ENCODE measurements at regions not wholly inside any gene's neighbourhood (a gene's known extent, or its start where the extent isn't known, plus 50 kb on each side); places are given as distances from the start of the nearest gene placed in this dataset.

- Histone ChIP-seq H2AFZ (ENCODE audit: low read length) (no peak overlapping the region), H2BK12ac (ENCODE audit: low read depth, low read length) (no peak overlapping the region), H3K18ac (ENCODE audit: extremely low read depth, low read length) (no peak overlapping the region), H3K27me3 (replicated peaks in 1 of 4; ENCODE audit: control insufficient read depth in 3 of 4, extremely low read depth in 1 of 4, insufficient read depth in 3 of 4, low read length in 3 of 4) (no peaks in the 10 kb centered on the region), H2BK15ac (ENCODE audit: low read length) (no peak overlapping the region), H3K79me1 (ENCODE audit: low read depth, low read length) (no peaks in the 10 kb centered on the region), H4K20me1 (replicated peaks in 1 of 2; ENCODE audit: control insufficient read depth in 1 of 2, insufficient read depth in 2 of 2, low read length in 2 of 2) (peaks cover 0 to 2% of the 10 kb centered on the region in 2 experiments), H3K4me1 (replicated peaks in 1 of 4; ENCODE audit: control insufficient read depth in 3 of 4, insufficient read depth in 4 of 4, low read length in 3 of 4) (peaks cover 0 to 9% (median 3%) of the 10 kb centered on the region in 4 experiments; a peak in 5 of 7 replicates), H3K14ac (ENCODE audit: insufficient read length) (no peak overlapping the region), H3K27ac (ENCODE audit: low read depth, low read length) (no peak overlapping the region), H4K5ac (ENCODE audit: insufficient read length, low read depth, low read length) (no peak overlapping the region), H2BK120ac (replicated peaks; ENCODE audit: low read depth, low read length) (peak overlapping the region; percentile 33), H3K9me3 (ENCODE audit: insufficient read depth in 2 of 2, low read depth in 1 of 2, low read length in 1 of 2) (no peaks in the 10 kb centered on the region), H2BK5ac (ENCODE audit: low read depth, low read length) (no peak overlapping the region), H3K4me3 (ENCODE audit: extremely low read depth in 1 of 4, insufficient read depth in 2 of 4, low read depth in 3 of 4, low read length in 4 of 4) (no peak overlapping the region), H3K79me2 (ENCODE audit: control insufficient read depth in 1 of 2, insufficient read depth in 2 of 2, low read length in 2 of 2) (no peaks in the 10 kb centered on the region), H4K91ac (replicated peaks; ENCODE audit: insufficient read length, low read length) (no peak overlapping the region), H3K9ac (replicated peaks in 1 of 4; ENCODE audit: extremely low read depth in 1 of 4, low read depth in 3 of 4, low read length in 3 of 4) (no peak overlapping the region), H3K23me2 (ENCODE audit: low read depth, low read length) (no peaks in the 10 kb centered on the region), H3K4me2 (ENCODE audit: insufficient read depth in 1 of 2, low read depth in 2 of 2, low read length in 2 of 2) (no peak overlapping the region), H4K8ac (ENCODE audit: extremely low read depth, insufficient read depth, low read length) (no peak overlapping the region), H2AK5ac (ENCODE audit: low read depth, low read length) (no peak overlapping the region), H2BK20ac (ENCODE audit: low read length) (no peak overlapping the region), H3K4ac (replicated peaks; ENCODE audit: insufficient read length, low read depth, low read length) (no peak overlapping the region), H3K36me3 (ENCODE audit: control insufficient read depth in 2 of 4, insufficient read depth in 4 of 4, low read length in 3 of 4) (no peaks in the 10 kb centered on the region), H3K23ac (ENCODE audit: insufficient read length) (no peak overlapping the region), H3K56ac (replicated peaks; ENCODE audit: insufficient read length, low read depth, low read length) (no peak overlapping the region)
- WGBS, 2 experiments (ENCODE audit: extremely low coverage in 1 of 2, insufficient coverage in 1 of 2, insufficient read length in 1 of 2, insufficient replicate concordance in 2 of 2, low coverage in 1 of 2, low lambda C conversion rate in 2 of 2, missing lambda C conversion rate in 1 of 2): 82% methylated on average over 16 of the region's 16 CpGs; no CpG with 5 or more reads in 1 of the 2 experiments
- POLR2A ChIA-PET (ENCODE audit: partially characterized antibody): no interaction called here
- TF ChIP-seq E2F6 (IDR thresholded peaks at IDR 0.05): no peak
- TF ChIP-seq SP1 (IDR thresholded peaks at IDR 0.05; ENCODE audit: low read depth, low read length): no peak
- no peak for TF ChIP-seq POLR2A (IDR thresholded peaks at IDR 0.05; ENCODE audit: control extremely low read depth in 1 of 2, low read depth in 2 of 2, low read length in 2 of 2)
- no peak for TF ChIP-seq SIRT6 (IDR thresholded peaks at IDR 0.05; ENCODE audit: low read length)
- no peak for TF ChIP-seq RAD21 (IDR thresholded peaks at IDR 0.05 in 1 of 2, conservative IDR thresholded peaks at IDR 0.05 in 1 of 2; ENCODE audit: low read depth in 2 of 2, low read length in 2 of 2)
- TF ChIP-seq JUND (IDR thresholded peaks at IDR 0.05; ENCODE audit: low read length): no peak
- TF ChIP-seq TCF12 (IDR thresholded peaks at IDR 0.05; ENCODE audit: low read depth, low read length): no peak
- TF ChIP-seq RFX5 (IDR thresholded peaks at IDR 0.05; ENCODE audit: borderline replicate concordance, low read depth, low read length): no peak
- no peak for TF ChIP-seq HDAC6 (IDR thresholded peaks at IDR 0.05; ENCODE audit: low read depth, low read length)
- no peak for TF ChIP-seq CBX5 (IDR thresholded peaks at IDR 0.05; ENCODE audit: low read depth, low read length)
- DNase-seq (ENCODE audit: low read depth in 1 of 2, low spot score in 2 of 2) (no peak), FAIRE-seq (no peak)
- CTCF ChIA-PET (ENCODE audit: partially characterized antibody): interaction anchor here (1.1 to 1.3 kb wide), 6 partner anchors 10 to 276 kb away, joined by 3 to 4 read pairs (median 4); no protein-coding TSS in a partner anchor
These were observed 86.0 kb upstream of the SNTG2 start for GRCh38 chr2:864501-865106.
